Brain microvascular endothelial cell (primary cell): ENCODE measurements at regions not wholly inside any gene's neighbourhood (a gene's known extent, or its start where the extent isn't known, plus 50 kb on each side); places are given as distances from the start of the nearest gene placed in this dataset.

Experiments used
- DNase-seq: peaks from one replicate; pipeline ENCODE4 v3.0.0-alpha.2; 2020
- H3K27ac ChIP-seq: fragments of 250-450 bp; sonication (Bioruptor Pico); 2 replicates; pipeline ENCODE4 v1.5.1; 2020; ENCODE audit warnings: mild to moderate bottlenecking, moderate library complexity
- H3K27me3 ChIP-seq: fragments of 250-450 bp; sonication (Bioruptor Pico); replicated peaks from 2 replicates; pipeline ENCODE4 v1.5.1; 2020; ENCODE audit warnings: mild to moderate bottlenecking
- H3K36me3 ChIP-seq: fragments of 250-450 bp; sonication (Bioruptor Pico); replicated peaks from 2 replicates; pipeline ENCODE4 v1.5.1; 2020; ENCODE audit warnings: mild to moderate bottlenecking
- H3K4me3 ChIP-seq: 2 replicates; pipeline ENCODE4 v1.5.1; 2011; ENCODE audit warnings: low read depth, mild to moderate bottlenecking, control low read depth, low read length, moderate library complexity
- CTCF ChIP-seq: IDR thresholded peaks from 2 replicates; pipeline ENCODE4 v1.5.1; 2011; ENCODE audit warnings: low read depth, mild to moderate bottlenecking, moderate library complexity, low read length, control low read depth, inconsistent platforms; ENCODE audit errors: missing control alignments
- in situ Hi-C: cut with HindIII; loops from 2 replicates; pipeline ENCODE4 v1.10.0; 2017; ENCODE audit warnings: low sequenced_read_pairs, low pct_ligation_motif_present

- Histone ChIP-seq H3K4me3 (no peak overlapping the region), H3K36me3 (no peaks in the 10 kb centered on the region), H3K27me3 (no peaks in the 10 kb centered on the region), H3K27ac (no peak overlapping the region)
- in situ Hi-C loops: no loop called here
- no peak for DNase-seq
- no peak for TF ChIP-seq CTCF
Measured at GRCh38 chr13:99695857-99696256, 194.6 kb downstream of the TM9SF2 start.

GRCh38 chr13:99693852-99694611, 192.8 kb downstream of the TM9SF2 start:
- DNase-seq: no peak
- in situ Hi-C loops: no loop called here
- H3K4me3 ChIP-seq: no peak overlapping the region
- no peak for TF ChIP-seq CTCF
- no peaks in the 10 kb centered on the region for H3K27me3 ChIP-seq
- H3K36me3 ChIP-seq: no peaks in the 10 kb centered on the region
- no peak overlapping the region for H3K27ac ChIP-seq

GRCh38 chr13:99693351-99693750, 192.1 kb downstream of the TM9SF2 start:
- no peak overlapping the region for H3K4me3 ChIP-seq
- no peaks in the 10 kb centered on the region for H3K27me3 ChIP-seq
- no peak overlapping the region for H3K27ac ChIP-seq
- no peak for TF ChIP-seq CTCF
- in situ Hi-C loops: no loop called here
- DNase-seq: no peak
- H3K36me3 ChIP-seq: no peaks in the 10 kb centered on the region

GRCh38 chr13:99692854-99693253, 191.6 kb downstream of the TM9SF2 start:
- in situ Hi-C loops: no loop called here
- no peaks in the 10 kb centered on the region for H3K27me3 ChIP-seq
- TF ChIP-seq CTCF: no peak

GRCh38 chr13:99691552-99691951, 190.3 kb downstream of the TM9SF2 start:
- Histone ChIP-seq H3K36me3 (no peaks in the 10 kb centered on the region), H3K27me3 (no peaks in the 10 kb centered on the region), H3K4me3 (no peak overlapping the region), H3K27ac (no peak overlapping the region)
- no peak for DNase-seq
- in situ Hi-C loops: no loop called here
- no peak for TF ChIP-seq CTCF

More at GRCh38 chr13:99692854-99693253, 191.6 kb downstream of the TM9SF2 start:
- no peaks in the 10 kb centered on the region for H3K36me3 ChIP-seq
- DNase-seq: no peak
- H3K27ac ChIP-seq: no peak overlapping the region
- no peak overlapping the region for H3K4me3 ChIP-seq
